ENCODE measurements at regions not wholly inside any gene's neighbourhood (a gene's known extent, or its start where the extent isn't known, plus 50 kb on each side); places are given as distances from the start of the nearest gene placed in this dataset.

- no peak for TF ChIP-seq CTCF (IDR thresholded peaks at IDR 0.05)
These were observed 443.7 kb upstream of the SEMA3A start for GRCh38 chr7:84638339-84638697.

- TF ChIP-seq CTCF (IDR thresholded peaks at IDR 0.05): no peak
These were observed 443.2 kb upstream of the SEMA3A start for GRCh38 chr7:84637568-84638338.

DNA sequence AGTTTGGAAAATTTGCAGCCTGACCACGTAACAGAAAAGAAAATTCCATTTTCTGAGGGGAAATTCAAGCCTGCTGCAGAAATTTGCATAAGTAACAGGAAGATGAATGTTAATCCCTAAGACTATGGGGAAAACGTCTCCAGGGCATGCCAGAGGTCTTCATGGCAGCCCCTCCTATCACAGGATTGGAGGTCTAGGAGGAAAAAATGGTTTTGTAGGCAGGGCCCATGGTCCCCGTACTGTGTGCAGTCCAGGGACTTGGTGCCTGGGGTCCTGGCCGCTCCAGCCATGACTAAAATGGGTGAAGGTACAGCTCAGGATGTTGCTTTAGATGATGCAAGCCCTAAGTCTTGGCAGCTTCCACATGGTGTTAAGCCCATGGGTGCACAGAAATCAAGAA is 437.3 kb upstream of the SEMA3A start:
- TF ChIP-seq CTCF (IDR thresholded peaks at IDR 0.05): no peak

GRCh38 chr7:84629640-84630318 is 435.2 kb upstream of the SEMA3A start:
- TF ChIP-seq CTCF (IDR thresholded peaks at IDR 0.05): no peak

DNA sequence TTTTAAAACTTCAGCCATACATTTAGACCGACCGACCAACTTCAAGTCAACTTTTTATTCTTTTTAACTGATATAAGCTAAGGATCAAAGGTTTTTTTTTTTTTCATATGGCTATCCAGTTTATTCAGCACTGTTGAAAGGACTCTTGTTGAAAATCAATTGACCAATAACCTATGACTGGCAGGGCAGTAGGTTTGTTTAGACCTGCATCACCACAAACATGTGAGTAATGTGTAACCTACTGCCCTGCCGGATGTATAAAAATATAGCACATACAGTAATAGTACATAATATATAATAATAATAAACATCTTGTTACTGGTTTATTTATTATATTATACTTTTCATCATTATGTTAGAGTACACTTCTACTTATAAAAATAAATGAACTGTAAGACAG is 434.6 kb upstream of the SEMA3A start:
- no peak for TF ChIP-seq CTCF (IDR thresholded peaks at IDR 0.05)

DNA sequence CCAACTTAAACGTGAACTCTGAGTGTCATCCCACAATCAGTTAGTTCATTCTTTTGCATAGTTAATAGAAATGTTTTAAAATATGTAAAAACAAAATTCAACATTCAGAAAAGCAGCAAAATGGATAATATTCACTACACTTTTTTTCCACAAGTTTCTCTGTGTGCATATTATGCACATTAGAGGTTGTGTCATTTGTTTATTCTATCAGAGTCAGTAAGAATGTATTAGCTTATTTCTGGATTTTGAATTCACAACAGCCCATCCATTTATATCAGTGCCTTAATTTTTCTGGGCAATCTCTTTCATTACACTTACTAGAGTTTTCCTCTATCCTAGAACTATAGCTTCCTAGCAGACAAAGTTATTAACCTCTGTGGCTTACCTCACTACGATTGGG is 432.7 kb upstream of the SEMA3A start:
- TF ChIP-seq CTCF (IDR thresholded peaks at IDR 0.05): no peak

DNA sequence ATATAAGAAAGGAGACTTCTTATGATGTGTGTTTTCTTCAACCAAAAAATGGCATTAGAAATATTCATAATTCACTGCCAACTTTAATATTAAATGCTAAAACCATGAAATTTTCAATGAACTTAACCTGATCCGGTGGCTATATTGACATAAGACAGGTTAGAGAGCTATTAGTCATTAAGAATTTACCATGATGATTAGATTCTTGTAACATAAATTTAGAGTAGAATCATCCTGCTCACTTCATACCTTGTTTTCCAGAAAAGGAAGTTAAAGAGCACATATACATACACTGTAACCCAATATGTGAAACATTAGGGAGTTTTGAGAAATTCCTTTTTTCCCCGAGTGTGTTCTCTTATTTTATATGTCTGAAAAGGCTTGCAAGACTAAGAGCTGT is 430.3 kb upstream of the SEMA3A start:
- TF ChIP-seq CTCF (IDR thresholded peaks at IDR 0.05): no peak
